Gastroesophageal sphincter (tissue), 4 donors: ENCODE measurements at regions not wholly inside any gene's neighbourhood (a gene's known extent, or its start where the extent isn't known, plus 50 kb on each side); places are given as distances from the start of the nearest gene placed in this dataset.

Experiments used
- ATAC-seq: fragments of 150-250 bp; one replicate; pipeline ENCODE4 v1.9.1; 2016; ENCODE audit warnings: mild to moderate bottlenecking, moderate library complexity
- H3K27ac ChIP-seq, 4 donors: fragments of 200-600 bp; sonication (generic) in 3 of 4; 1 replicate in 3 of 4; 2 replicates in 1 of 4; pipeline ENCODE4 v1.5.1; 2016 to 2019
- H3K27me3 ChIP-seq: fragments of 200-600 bp; sonication (generic); one replicate; pipeline ENCODE4 v1.5.1; 2019
- H3K36me3 ChIP-seq, 2 donors: fragments of 200-600 bp; sonication (generic); one replicate each; pipeline ENCODE4 v1.5.1; 2019; ENCODE audit warnings: control low read depth in 1 of 2
- H3K4me1 ChIP-seq, 3 donors: fragments of 200-600 bp; sonication (generic); 1 replicate in 2 of 3; 2 replicates in 1 of 3; pipeline ENCODE4 v1.5.1; 2016 to 2019; ENCODE audit warnings: control low read depth in 2 of 3
- H3K4me3 ChIP-seq, 2 donors: fragments of 200-600 bp; sonication (generic); one replicate each; pipeline ENCODE4 v1.5.1; 2019; ENCODE audit warnings: mild to moderate bottlenecking in 1 of 2, moderate library complexity in 1 of 2
- H3K9me3 ChIP-seq, 3 donors: fragments of 200-600 bp; sonication (generic); one replicate each; pipeline ENCODE4 v1.5.1; 2017 to 2019; ENCODE audit warnings: control low read depth in 2 of 3
- EP300 ChIP-seq: sonication (generic); formaldehyde crosslinking; IDR thresholded peaks from one replicate; pipeline ENCODE4 v1.6.1; 2017; ENCODE audit warnings: antibody characterized with exemption, mild to moderate bottlenecking
- POLR2A ChIP-seq, 2 donors: fragments of 450-650 bp; IDR thresholded peaks; one replicate each; pipeline ENCODE4 v1.6.1; 2017; ENCODE audit warnings: antibody characterized with exemption in 2 of 2, mild to moderate bottlenecking in 2 of 2, moderate library complexity in 1 of 2
- POLR2AphosphoS5 ChIP-seq: sonication (generic); formaldehyde crosslinking; IDR thresholded peaks from one replicate; pipeline ENCODE4 v1.6.1; 2017; ENCODE audit warnings: antibody characterized with exemption
- WGBS, 2 donors: methylation state at CpG; one replicate each; pipeline ENCODE4 v1.1.5; 2018; ENCODE audit warnings: low coverage in 1 of 2; 5-methylcytosine and 5-hydroxymethylcytosine counted together
- TF ChIP-seq, protein P1 (sequence below), 4 experiments: fragments of 200-600 bp in 2 of 4; fragments of 450-650 bp in 2 of 4; sonication (generic) in 1 of 4; IDR thresholded peaks; one replicate each; pipeline ENCODE4 v1.5.1; 2017 to 2019; ENCODE audit warnings: antibody characterized with exemption in 4 of 4, mild to moderate bottlenecking in 2 of 4, moderate library complexity in 2 of 4

DNA sequence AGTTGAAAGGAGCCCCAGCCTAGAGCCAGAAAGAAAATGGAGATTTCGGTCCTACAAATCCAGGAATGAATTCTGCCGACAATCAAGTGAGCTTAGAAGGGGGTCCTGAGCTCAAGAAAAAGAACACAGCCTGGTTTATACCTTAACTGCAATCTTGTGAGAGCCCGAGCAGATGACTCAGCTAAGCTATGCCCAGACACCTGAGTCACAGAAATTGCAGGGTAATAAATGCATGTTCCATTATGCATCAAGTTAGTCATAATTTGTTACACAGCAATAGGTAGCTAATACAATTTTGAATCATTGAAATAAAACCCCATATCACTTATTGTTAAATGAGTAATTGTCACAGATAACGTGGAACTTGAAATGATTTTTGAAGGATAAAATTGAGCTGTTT lies 111.8 kb upstream of the FOXP2 start:
- TF ChIP-seq POLR2A (IDR thresholded peaks at IDR 0.05) (no peak), EP300 (no peak), POLR2AphosphoS5 (no peak)
- TF ChIP-seq, protein P1, sequence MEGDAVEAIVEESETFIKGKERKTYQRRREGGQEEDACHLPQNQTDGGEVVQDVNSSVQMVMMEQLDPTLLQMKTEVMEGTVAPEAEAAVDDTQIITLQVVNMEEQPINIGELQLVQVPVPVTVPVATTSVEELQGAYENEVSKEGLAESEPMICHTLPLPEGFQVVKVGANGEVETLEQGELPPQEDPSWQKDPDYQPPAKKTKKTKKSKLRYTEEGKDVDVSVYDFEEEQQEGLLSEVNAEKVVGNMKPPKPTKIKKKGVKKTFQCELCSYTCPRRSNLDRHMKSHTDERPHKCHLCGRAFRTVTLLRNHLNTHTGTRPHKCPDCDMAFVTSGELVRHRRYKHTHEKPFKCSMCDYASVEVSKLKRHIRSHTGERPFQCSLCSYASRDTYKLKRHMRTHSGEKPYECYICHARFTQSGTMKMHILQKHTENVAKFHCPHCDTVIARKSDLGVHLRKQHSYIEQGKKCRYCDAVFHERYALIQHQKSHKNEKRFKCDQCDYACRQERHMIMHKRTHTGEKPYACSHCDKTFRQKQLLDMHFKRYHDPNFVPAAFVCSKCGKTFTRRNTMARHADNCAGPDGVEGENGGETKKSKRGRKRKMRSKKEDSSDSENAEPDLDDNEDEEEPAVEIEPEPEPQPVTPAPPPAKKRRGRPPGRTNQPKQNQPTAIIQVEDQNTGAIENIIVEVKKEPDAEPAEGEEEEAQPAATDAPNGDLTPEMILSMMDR (IDR thresholded peaks at IDR 0.05), result no peak
- no peak overlapping the region for H3K4me3 ChIP-seq
- 90 to 98% methylated on average over 3 to 4 of the region's 4 CpGs for WGBS, 2 donors
- no peaks in the 10 kb centered on the region for H3K36me3 ChIP-seq
- H3K9me3 ChIP-seq, result no peaks in the 10 kb centered on the region
- H3K27ac ChIP-seq, result no peak overlapping the region
- no peaks in the 10 kb centered on the region for H3K4me1 ChIP-seq
- no peaks in the 10 kb centered on the region for H3K27me3 ChIP-seq
- ATAC-seq, result no peak

DNA sequence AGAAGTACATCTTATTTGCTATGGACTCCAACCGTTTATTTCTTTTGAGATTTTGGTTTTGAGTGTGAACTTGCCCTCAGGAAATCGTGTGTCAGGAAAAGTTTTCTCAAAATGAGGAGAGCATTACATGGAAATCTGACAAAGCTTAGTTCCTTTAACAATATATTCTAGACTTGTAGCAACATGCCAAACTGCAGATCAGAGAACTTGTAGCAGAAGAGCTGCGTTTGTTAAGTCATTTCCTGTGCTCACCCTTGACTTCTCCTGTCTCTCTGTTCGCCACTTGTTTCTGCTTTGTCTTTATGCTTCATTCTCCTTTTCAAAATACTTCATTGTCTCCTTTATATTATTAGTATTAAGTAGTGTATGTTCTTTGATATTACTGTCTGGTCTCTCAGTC lies 116.6 kb upstream of the FOXP2 start:
- Histone ChIP-seq H3K4me3 (no peak overlapping the region), H3K27me3 (no peaks in the 10 kb centered on the region), H3K36me3 (no peaks in the 10 kb centered on the region), H3K4me1 (peaks cover 0 to 7% (median 2%) of the 10 kb centered on the region in 3 donors), H3K27ac (no peak overlapping the region), H3K9me3 (no peaks in the 10 kb centered on the region)
- WGBS, 2 donors, result 66 to 67% methylated on average over 4 of the region's 4 CpGs
- no peak for ATAC-seq
- TF ChIP-seq, protein P1 (IDR thresholded peaks at IDR 0.05), result no peak
- no peak for TF ChIP-seq POLR2A (IDR thresholded peaks at IDR 0.05)
- TF ChIP-seq POLR2AphosphoS5, result no peak
- TF ChIP-seq EP300, result no peak

DNA sequence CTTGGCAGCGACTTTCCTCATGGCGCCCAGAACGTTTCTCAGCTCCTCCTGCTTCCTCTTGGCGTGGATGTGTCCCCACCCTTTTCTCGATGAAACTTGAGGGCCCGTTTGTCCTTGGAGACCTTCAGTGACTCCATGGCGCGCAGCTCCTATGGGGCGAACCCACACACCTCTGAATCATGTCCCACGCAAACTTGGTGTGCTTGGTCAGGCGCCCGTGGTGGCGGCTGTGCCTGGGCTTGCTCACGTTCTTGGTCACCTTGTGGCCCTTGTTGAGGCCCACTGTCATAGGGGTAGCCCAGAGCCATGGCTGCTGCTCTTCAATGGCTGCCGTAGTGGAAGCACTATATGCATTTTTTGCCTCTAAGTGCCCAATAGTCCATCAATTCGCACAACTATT lies 117.5 kb upstream of the FOXP2 start:
- H3K36me3 ChIP-seq, result no peaks in the 10 kb centered on the region
- H3K4me1 ChIP-seq, result peaks cover 0 to 7% (median 2%) of the 10 kb centered on the region in 3 donors
- H3K27me3 ChIP-seq, result no peaks in the 10 kb centered on the region
- H3K9me3 ChIP-seq, result no peaks in the 10 kb centered on the region
- ATAC-seq, result no peak
- TF ChIP-seq, protein P1 (IDR thresholded peaks at IDR 0.05), result no peak
- TF ChIP-seq POLR2AphosphoS5, result no peak
- no peak for TF ChIP-seq POLR2A (IDR thresholded peaks at IDR 0.05)
- no peak for TF ChIP-seq EP300
- 93% methylated on average over 2 to 10 of the region's 16 CpGs for WGBS, 2 donors
- no peak overlapping the region for H3K27ac ChIP-seq
- H3K4me3 ChIP-seq, result no peak overlapping the region

DNA sequence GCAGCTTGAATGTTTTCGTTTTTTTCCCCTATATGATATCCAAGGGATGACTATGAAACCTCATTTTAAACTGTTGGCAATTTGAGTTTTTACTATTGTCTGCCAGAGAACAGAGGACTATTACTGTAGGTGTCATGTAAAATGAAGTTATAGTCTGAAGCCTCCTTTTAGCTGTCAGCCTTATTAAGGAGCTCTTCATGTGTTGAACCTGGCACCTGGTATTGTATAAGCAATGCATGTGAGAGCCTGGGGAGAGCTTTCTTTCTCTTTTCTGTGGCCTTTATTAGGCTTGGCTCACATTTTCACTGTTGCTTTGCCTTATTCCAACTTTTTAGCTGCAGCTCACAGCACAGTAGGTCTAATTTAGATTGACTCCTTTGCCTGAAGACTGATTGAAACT lies 119.1 kb upstream of the FOXP2 start:
- Histone ChIP-seq H3K27me3 (no peaks in the 10 kb centered on the region), H3K36me3 (no peaks in the 10 kb centered on the region)
- WGBS, 2 donors, result 63 to 65% methylated on average over 1 of the region's 1 CpG

DNA sequence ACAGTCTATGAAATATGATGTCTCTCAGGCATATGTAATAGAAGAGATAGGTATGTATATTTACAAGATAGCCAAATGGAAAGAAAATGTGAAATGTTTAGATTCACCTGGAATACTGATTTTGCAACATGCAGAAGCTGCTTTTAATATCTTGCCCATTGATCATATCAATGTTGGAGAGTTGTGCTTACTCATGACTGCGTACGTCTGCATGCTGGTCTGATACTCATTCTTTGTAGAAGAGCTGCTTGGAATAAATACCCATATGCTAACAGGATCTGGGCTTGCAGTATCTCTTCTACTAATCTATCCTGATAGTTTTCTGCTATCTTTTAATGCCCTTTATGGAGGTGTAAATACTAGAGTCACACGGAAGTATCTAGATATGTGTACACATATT lies 120.6 kb upstream of the FOXP2 start:
- H3K9me3 ChIP-seq, result no peaks in the 10 kb centered on the region
- TF ChIP-seq EP300 (no peak), POLR2AphosphoS5 (no peak), POLR2A (IDR thresholded peaks at IDR 0.05) (no peak)
- TF ChIP-seq, protein P1 (IDR thresholded peaks at IDR 0.05), result no peak
- H3K27me3 ChIP-seq, result no peaks in the 10 kb centered on the region
- H3K36me3 ChIP-seq, result no peaks in the 10 kb centered on the region
- ATAC-seq, result no peak
- H3K4me1 ChIP-seq, result peaks cover 0 to 7% (median 2%) of the 10 kb centered on the region in 3 donors
- no peak overlapping the region for H3K4me3 ChIP-seq
- H3K27ac ChIP-seq, result no peak overlapping the region
- WGBS, 2 donors, result 92 to 100% methylated on average over 3 of the region's 3 CpGs

More for the DNA sequence above, 119.1 kb upstream of the FOXP2 start:
- TF ChIP-seq POLR2AphosphoS5 (no peak), POLR2A (IDR thresholded peaks at IDR 0.05) (no peak), EP300 (no peak)
- TF ChIP-seq, protein P1 (IDR thresholded peaks at IDR 0.05), result no peak
- H3K27ac ChIP-seq, result no peak overlapping the region
- H3K4me3 ChIP-seq, result no peak overlapping the region
- H3K4me1 ChIP-seq, result peaks cover 0 to 7% (median 2%) of the 10 kb centered on the region in 3 donors
- no peak for ATAC-seq
- H3K9me3 ChIP-seq, result no peaks in the 10 kb centered on the region
